Activated T-helper 2 cell treated with anti-CD3 and anti-CD28 coated beads, Interferon-gamma antibody, Interleukin-2, Interleukin-4, amounts not matched to agents 10 μg/mL and 5 μg/mL and 100 μg/mL, durations not matched to agents 14 hours and 24 hours and 36 hours (primary cell): ENCODE measurements at regions not wholly inside any gene's neighbourhood (a gene's known extent, or its start where the extent isn't known, plus 50 kb on each side); places are given as distances from the start of the nearest gene placed in this dataset.
"Not testable (repeated sequence)": the region's sequence is repeated elsewhere in the genome, so short reads cannot be mapped to it uniquely, and the experiment has no call there.

Experiments used
- DNase-seq: peaks from one replicate; pipeline ENCODE4 v3.0.0; 2021; ENCODE audit warnings: low spot score
- H3K27ac Mint-ChIP-seq: one replicate; pipeline ENCODE4 v1.8.0; 2021; ENCODE audit warnings: mixed read lengths
- H3K27me3 Mint-ChIP-seq: one replicate; pipeline ENCODE4 v1.8.0; 2021; ENCODE audit warnings: low read depth, mixed read lengths
- H3K36me3 Mint-ChIP-seq: one replicate; pipeline ENCODE4 v1.8.0; 2021; ENCODE audit warnings: low read depth, mixed read lengths
- H3K4me1 Mint-ChIP-seq: one replicate; pipeline ENCODE4 v1.8.0; 2021; ENCODE audit warnings: low read depth, mixed read lengths
- H3K4me3 Mint-ChIP-seq: one replicate; pipeline ENCODE4 v1.8.0; 2021; ENCODE audit warnings: low read depth, mild to moderate bottlenecking, moderate library complexity, mixed read lengths
- H3K9me3 Mint-ChIP-seq: one replicate; pipeline ENCODE4 v1.8.0; 2021; ENCODE audit warnings: mixed read lengths
- intact Hi-C: fragments of 100-400 bp; cut with micrococcal nuclease; formaldehyde crosslinking; loops from one replicate; pipeline ENCODE4 v1.15.1; 2023

DNA sequence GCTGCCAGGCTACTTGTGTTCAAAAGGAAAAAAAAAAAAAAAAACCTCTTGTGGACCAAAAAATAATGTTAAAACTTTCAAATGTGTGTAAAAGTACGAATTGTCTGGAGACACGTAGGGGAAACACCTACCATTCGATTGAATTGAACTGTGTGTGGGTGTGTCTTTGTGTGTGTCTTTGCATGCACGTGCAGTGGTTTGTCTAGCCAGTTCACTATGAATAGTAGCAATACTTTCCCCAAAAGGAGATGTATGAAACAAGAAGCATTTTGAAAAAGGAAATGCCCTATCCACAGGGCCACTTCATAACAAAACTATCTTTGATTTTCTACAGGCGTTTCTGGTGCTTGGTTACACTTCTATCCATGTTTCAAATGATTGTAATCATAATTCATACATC lies 186.8 kb downstream of the RPRM start:
- Mint-ChIP-seq H3K27ac (no peak overlapping the region), H3K4me3 (no peak overlapping the region), H3K9me3 (no peaks in the 10 kb centered on the region), H3K36me3 (no peaks in the 10 kb centered on the region), H3K27me3 (no peaks in the 10 kb centered on the region), H3K4me1 (no peaks in the 10 kb centered on the region)
- DNase-seq, result no peak
- intact Hi-C loops, result no loop called here

DNA sequence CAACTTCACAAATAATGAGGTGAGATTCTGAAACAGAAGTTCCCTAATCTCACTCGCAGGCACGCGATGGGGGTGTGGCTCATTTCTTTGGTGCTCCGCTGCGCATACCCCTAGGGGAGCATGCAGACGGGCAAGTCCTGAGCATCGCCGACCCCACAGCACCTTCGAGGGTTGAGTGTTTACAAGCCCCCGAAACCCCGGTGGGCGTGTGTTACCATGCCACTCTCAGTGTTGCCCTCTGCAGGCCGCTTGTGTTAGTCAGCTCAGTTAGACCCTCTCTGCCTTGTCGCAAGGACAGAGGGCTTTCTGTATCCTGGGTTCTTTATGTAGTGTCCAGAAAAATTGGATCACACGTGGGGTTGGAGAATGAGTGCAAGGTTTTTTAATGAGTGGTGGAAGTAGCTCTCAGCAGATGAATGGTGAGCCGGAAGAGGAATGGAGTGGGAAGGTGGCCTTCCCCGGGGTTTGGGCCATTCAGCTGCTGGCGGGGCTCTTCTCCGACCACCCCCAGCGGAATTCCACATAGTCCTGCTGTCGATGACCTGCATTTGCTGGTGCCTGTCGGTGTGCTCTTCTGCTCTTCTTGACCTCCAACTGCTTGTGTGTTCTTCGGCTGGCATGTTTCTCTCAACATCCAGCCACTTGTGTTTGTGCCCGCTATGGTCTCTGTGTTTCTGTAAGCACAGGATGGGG lies 191.3 kb downstream of the RPRM start:
- Mint-ChIP-seq H3K4me3 (no peak overlapping the region), H3K27ac (no peak overlapping the region), H3K4me1 (no peaks in the 10 kb centered on the region), H3K27me3 (no peaks in the 10 kb centered on the region), H3K36me3 (no peaks in the 10 kb centered on the region), H3K9me3 (peaks cover 2% of the 10 kb centered on the region)
- intact Hi-C loops, result no loop called here
- no peak for DNase-seq

DNA sequence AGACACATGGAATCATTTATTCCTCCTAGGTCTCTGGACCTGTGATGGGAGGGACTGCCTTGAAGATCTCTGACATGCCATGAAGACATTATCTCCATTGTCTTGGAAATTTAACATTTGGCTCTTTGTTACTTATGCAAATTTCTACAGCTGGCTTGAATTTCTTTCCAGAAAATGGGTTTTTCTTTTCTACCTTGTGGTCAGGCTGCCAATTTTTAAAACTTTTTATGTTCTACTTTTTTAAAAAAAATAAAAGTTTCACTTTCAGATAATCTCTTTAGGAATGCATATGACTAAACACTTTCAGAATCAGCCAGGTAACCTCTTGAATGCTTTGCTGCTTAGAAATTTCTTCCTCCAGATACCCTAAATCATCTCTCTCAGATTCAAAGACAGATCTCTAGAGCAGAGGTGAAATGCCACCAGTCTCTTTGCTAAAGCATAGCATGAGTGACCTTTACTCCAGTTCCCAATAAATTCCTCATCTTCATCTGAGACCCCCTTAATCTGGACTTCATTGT lies 209.6 kb downstream of the RPRM start:
- Mint-ChIP-seq H3K27ac (no peak overlapping the region), H3K9me3 (peaks cover 12% of the 10 kb centered on the region), H3K4me3 (no peak overlapping the region), H3K4me1 (no peaks in the 10 kb centered on the region), H3K27me3 (no peaks in the 10 kb centered on the region), H3K36me3 (no peaks in the 10 kb centered on the region)
- DNase-seq, result no peak
- intact Hi-C loops, result no loop called here

DNA sequence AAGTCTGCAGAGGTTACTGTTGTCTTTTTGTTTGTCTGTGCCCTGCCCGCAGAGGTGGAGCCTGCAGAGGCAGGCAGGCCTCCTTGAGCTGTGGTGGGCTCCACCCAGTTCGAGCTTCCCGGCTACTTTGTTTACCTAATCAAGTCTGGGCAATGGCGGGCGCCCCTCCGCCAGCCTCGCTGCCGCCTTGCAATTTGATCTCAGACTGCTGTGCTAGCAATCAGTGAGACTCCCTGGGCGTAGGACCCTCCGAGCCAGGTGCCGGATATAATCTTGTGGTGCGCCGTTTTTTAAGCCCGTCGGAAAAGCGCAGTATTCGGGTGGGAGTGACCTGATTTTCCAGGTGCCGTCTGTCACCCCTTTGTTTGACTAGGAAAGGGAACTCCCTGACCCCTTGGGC lies 221.7 kb downstream of the RPRM start:
- H3K27me3 Mint-ChIP-seq, H3K36me3 Mint-ChIP-seq, H3K4me3 Mint-ChIP-seq, DNase-seq, H3K4me1 Mint-ChIP-seq, intact Hi-C loops, H3K27ac Mint-ChIP-seq: not testable (repeated sequence)
- peaks cover 23% of the 10 kb centered on the region for H3K9me3 Mint-ChIP-seq

DNA sequence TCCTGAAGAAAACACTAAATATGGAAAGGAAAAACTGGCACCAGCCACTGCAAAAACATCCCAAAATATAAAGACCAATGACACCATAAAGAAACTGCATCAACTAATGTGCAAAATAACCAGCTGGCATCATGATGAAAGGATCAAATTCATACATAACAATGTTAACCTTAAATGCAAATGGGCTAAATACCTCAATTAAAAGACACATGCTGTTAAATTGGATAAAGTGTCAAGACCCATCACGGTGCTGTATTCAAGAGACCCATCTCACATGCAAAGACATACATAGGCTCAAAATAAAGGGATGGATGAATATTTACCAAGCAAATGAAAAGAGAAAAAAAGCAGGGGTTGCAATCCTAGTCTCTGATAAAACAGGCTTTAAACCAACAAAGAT lies 231.9 kb downstream of the RPRM start:
- not testable (repeated sequence) for H3K27ac Mint-ChIP-seq

GRCh38 chr2:153235516-153235915 lies 243.0 kb downstream of the RPRM start:
- peak; percentile 13 for DNase-seq
- Mint-ChIP-seq H3K4me3 (no peak overlapping the region), H3K9me3 (peaks cover 5% of the 10 kb centered on the region), H3K27me3 (no peaks in the 10 kb centered on the region), H3K4me1 (peaks cover 17% of the 10 kb centered on the region), H3K36me3 (no peaks in the 10 kb centered on the region), H3K27ac (peak overlapping the region; percentile 54)
- intact Hi-C loops, result no loop called here

More for the DNA sequence above, 231.9 kb downstream of the RPRM start:
- DNase-seq, H3K36me3 Mint-ChIP-seq, H3K4me3 Mint-ChIP-seq, H3K4me1 Mint-ChIP-seq, H3K9me3 Mint-ChIP-seq, intact Hi-C loops, H3K27me3 Mint-ChIP-seq: not testable (repeated sequence)

DNA sequence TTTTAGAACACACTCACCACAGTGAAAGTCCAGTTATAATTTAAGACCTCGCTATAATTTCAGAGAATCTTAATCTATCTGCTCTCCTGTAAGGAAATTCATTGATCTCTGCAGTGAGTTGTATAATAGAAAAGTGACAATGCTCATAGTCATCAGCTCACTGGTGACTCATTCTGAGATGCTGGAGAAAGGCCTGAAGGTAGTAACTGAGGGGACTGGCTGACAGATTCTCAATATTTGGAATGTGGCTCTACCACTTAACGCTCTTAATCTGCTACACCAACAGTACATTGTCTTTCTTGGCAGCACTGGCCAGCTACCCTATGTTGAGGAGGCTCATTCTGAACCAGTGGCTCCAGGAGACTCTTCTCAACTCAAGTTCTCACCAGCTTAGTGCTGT lies 246.1 kb downstream of the RPRM start:
- intact Hi-C loops, result no loop called here
- Mint-ChIP-seq H3K4me3 (no peak overlapping the region), H3K9me3 (peaks cover 5% of the 10 kb centered on the region)

GRCh38 chr2:153230977-153231376 lies 247.6 kb downstream of the RPRM start:
- intact Hi-C loops, result no loop called here
- no peak for DNase-seq
- peaks cover 15% of the 10 kb centered on the region for H3K4me1 Mint-ChIP-seq
- no peaks in the 10 kb centered on the region for H3K27me3 Mint-ChIP-seq
- no peak overlapping the region for H3K27ac Mint-ChIP-seq
- H3K9me3 Mint-ChIP-seq, result peaks cover 8% of the 10 kb centered on the region
- H3K4me3 Mint-ChIP-seq, result no peak overlapping the region
- H3K36me3 Mint-ChIP-seq, result no peaks in the 10 kb centered on the region

More for the DNA sequence above, 246.1 kb downstream of the RPRM start:
- Mint-ChIP-seq H3K27me3 (no peaks in the 10 kb centered on the region), H3K36me3 (no peaks in the 10 kb centered on the region), H3K27ac (no peak overlapping the region), H3K4me1 (peaks cover 17% of the 10 kb centered on the region)
- DNase-seq, result no peak

DNA sequence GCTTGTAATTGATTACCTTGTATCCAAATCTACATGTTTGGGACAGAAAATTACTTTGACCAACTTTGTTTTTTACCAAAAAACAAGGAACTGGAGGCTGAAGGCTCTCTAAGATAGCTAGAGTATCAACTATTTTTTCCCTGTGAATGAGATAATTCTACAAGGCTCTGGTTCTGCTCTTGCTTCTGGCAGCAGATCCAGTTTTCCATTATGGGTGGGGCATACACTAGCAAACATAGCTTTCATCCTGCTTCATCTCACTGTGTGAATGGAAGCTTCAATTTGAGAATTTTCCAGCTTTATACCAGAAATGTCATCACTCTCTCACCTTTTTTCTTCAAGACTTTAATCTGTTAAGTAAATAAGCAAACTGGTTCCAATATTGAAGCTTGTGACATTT lies 249.7 kb downstream of the RPRM start:
- Mint-ChIP-seq H3K4me3 (no peak overlapping the region), H3K9me3 (peaks cover 4% of the 10 kb centered on the region), H3K27ac (no peak overlapping the region), H3K4me1 (no peaks in the 10 kb centered on the region), H3K36me3 (no peaks in the 10 kb centered on the region), H3K27me3 (no peaks in the 10 kb centered on the region)
- intact Hi-C loops, result no loop called here
- DNase-seq, result no peak

- intact Hi-C loops, result no loop called here
- Mint-ChIP-seq H3K27me3 (no peaks in the 10 kb centered on the region), H3K4me3 (no peak overlapping the region), H3K4me1 (no peaks in the 10 kb centered on the region), H3K9me3 (peaks cover 4% of the 10 kb centered on the region), H3K27ac (no peak overlapping the region), H3K36me3 (no peaks in the 10 kb centered on the region)
- no peak for DNase-seq
These were observed 250.6 kb downstream of the RPRM start for GRCh38 chr2:153227981-153228380.

- H3K36me3 Mint-ChIP-seq, result no peaks in the 10 kb centered on the region
- no peaks in the 10 kb centered on the region for H3K27me3 Mint-ChIP-seq
- H3K4me1 Mint-ChIP-seq, result no peaks in the 10 kb centered on the region
- H3K27ac Mint-ChIP-seq, result no peak overlapping the region
- intact Hi-C loops, result no loop called here
- H3K4me3 Mint-ChIP-seq, result no peak overlapping the region
- H3K9me3 Mint-ChIP-seq, result peaks cover 4% of the 10 kb centered on the region
- no peak for DNase-seq
These were observed 256.1 kb downstream of the RPRM start for GRCh38 chr2:153222231-153223165.

GRCh38 chr2:153221506-153221905 lies 257.1 kb downstream of the RPRM start:
- no peak for DNase-seq
- Mint-ChIP-seq H3K9me3 (peaks cover 1% of the 10 kb centered on the region), H3K4me1 (no peaks in the 10 kb centered on the region), H3K4me3 (no peak overlapping the region), H3K36me3 (no peaks in the 10 kb centered on the region), H3K27ac (no peak overlapping the region), H3K27me3 (no peaks in the 10 kb centered on the region)
- intact Hi-C loops, result no loop called here

DNA sequence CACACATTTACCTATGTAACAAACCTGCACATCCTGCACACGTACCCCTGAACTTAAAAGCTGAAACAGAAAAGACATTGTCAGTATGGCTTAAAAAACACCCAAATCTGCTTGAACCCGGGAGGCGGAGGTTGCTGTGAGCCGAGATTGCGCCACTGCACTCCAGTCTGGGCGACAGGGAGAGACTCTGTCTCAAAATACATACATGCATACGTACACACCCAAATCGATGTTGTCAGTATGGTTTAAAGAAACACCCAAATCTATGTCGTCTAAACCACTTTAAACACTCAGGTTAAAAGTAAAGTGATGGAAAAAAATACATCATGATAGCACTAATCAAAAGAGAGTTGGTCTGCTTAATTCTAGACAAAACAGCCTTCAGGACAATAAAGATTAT lies 257.5 kb downstream of the RPRM start:
- no peak overlapping the region for H3K4me3 Mint-ChIP-seq
- no peaks in the 10 kb centered on the region for H3K9me3 Mint-ChIP-seq
- no peak for DNase-seq
- no peaks in the 10 kb centered on the region for H3K4me1 Mint-ChIP-seq
- no peak overlapping the region for H3K27ac Mint-ChIP-seq
- H3K27me3 Mint-ChIP-seq, result no peaks in the 10 kb centered on the region
- H3K36me3 Mint-ChIP-seq, result no peaks in the 10 kb centered on the region
- intact Hi-C loops, result no loop called here
